Calu3 (cell line): ENCODE measurements at regions not wholly inside any gene's neighbourhood (a gene's known extent, or its start where the extent isn't known, plus 50 kb on each side); places are given as distances from the start of the nearest gene placed in this dataset.

ENCODE experiments used
- BruUV-seq: library from RNA; stranded (reverse); fragments of 400-500 nt; replicated peaks from 2 replicates; lab custom pipeline; 2021; lab: Mats Ljungman, UMichigan
- CTCF ChIA-PET: fragments of 300-600 bp; sonication (Branson Sonifier 250); formaldehyde crosslinking; loops from one replicate; lab custom pipeline; 2022; ENCODE audit warnings: antibody characterized with exemption; lab: Charles Lee
- DNase-seq: peaks from one replicate; pipeline ENCODE4 v3.0.0; 2022
- H3K27ac Mint-ChIP-seq: one replicate; pipeline ENCODE4 v1.8.0; 2022; ENCODE audit warnings: mixed read lengths; ENCODE audit not compliant: unreplicated experiment
- H3K27me3 Mint-ChIP-seq: one replicate; pipeline ENCODE4 v1.8.0; 2022; ENCODE audit warnings: mixed read lengths; ENCODE audit not compliant: unreplicated experiment
- H3K36me3 Mint-ChIP-seq: one replicate; pipeline ENCODE4 v1.8.0; 2022; ENCODE audit warnings: mild to moderate bottlenecking, moderate library complexity, mixed read lengths; ENCODE audit not compliant: insufficient read depth, unreplicated experiment
- H3K4me1 Mint-ChIP-seq: one replicate; pipeline ENCODE4 v1.8.0; 2022; ENCODE audit warnings: mild to moderate bottlenecking, low read depth, mixed read lengths; ENCODE audit not compliant: unreplicated experiment
- H3K4me3 Mint-ChIP-seq: one replicate; pipeline ENCODE4 v1.8.0; 2022; ENCODE audit warnings: mild to moderate bottlenecking, low read depth, moderate library complexity, mixed read lengths; ENCODE audit not compliant: unreplicated experiment
- H3K9me3 Mint-ChIP-seq: one replicate; pipeline ENCODE4 v1.8.0; 2022; ENCODE audit warnings: low read depth, mixed read lengths; ENCODE audit not compliant: unreplicated experiment
- CTCF ChIP-seq: fragments of 200-600 bp; IDR thresholded peaks from one replicate; pipeline ENCODE4 v1.8.0; 2022; ENCODE audit warnings: antibody characterized with exemption; ENCODE audit not compliant: unreplicated experiment
- intact Hi-C: fragments of 100-400 bp; cut with micrococcal nuclease; formaldehyde crosslinking; loops from one replicate; pipeline ENCODE4 v1.10.0; 2022; ENCODE audit not compliant: unreplicated experiment

DNA sequence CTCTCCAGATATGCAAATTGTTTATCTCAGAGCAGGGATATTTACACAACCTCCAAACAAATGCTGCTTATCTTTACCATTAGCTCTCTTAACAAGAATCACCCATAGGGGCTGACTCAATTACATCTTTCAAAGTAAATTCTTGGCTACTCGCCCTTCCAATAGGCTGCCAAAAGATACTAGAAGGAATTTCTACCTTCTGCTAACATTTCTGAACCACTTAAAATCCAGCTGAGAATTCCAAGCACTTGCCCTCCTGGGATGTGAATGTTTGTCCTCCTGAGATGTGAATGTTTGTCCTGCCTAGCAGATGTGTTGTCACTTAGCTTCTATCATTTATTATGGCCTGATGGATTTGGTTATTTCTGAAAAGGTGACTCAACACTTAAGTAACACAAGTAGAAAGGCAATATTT, 388.0 kb downstream of the GJA1 start:
- no peak for DNase-seq
- intact Hi-C loops, result no loop called here
- H3K27me3 Mint-ChIP-seq, result no peaks in the 10 kb centered on the region
- no peak overlapping the region for H3K4me3 Mint-ChIP-seq
- H3K4me1 Mint-ChIP-seq, result peaks cover 8% of the 10 kb centered on the region
- BruUV-seq, result no TSS peak
- peaks cover 10% of the 10 kb centered on the region for H3K9me3 Mint-ChIP-seq
- no peak overlapping the region for H3K27ac Mint-ChIP-seq
- TF ChIP-seq CTCF, result no peak
- peaks cover 5% of the 10 kb centered on the region for H3K36me3 Mint-ChIP-seq
- CTCF ChIA-PET, result no interaction called here

DNA sequence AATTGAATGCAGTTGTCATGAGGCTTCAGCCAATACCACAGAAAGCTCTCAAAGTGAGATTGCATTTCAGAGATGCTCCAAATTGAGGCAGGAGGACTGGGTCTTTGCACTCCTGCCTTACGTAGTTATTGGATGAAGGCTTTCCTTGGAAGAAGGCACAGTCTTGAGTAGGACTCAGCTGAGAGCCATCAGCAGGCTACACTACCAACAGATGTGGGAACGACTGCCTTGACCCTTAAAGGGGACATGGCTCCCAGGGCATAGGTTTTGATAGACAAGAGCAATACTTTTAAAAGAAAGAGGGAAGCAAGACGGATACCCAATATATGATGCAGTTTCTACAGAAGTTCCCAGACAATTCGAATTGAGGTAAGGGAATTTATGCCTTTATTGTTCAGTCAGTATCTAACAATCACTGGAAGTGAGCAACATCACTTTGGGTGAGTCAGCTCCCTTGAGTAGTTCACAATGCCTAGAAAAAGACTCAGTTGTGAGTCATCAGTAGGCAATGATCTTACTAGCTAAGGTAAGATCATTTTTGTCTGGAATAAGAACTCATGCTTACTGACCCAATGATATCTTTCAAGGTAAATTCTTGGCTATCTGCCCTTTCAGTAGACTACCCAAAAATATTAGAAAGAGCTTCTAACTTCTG, 390.8 kb downstream of the GJA1 start:
- no peak overlapping the region for H3K4me3 Mint-ChIP-seq
- CTCF ChIA-PET, result no interaction called here
- no peak for TF ChIP-seq CTCF
- H3K27ac Mint-ChIP-seq, result no peak overlapping the region
- no peaks in the 10 kb centered on the region for H3K27me3 Mint-ChIP-seq
- H3K36me3 Mint-ChIP-seq, result peaks cover 5% of the 10 kb centered on the region
- BruUV-seq, result no TSS peak
- peaks cover 8% of the 10 kb centered on the region for H3K4me1 Mint-ChIP-seq
- intact Hi-C loops, result no loop called here
- H3K9me3 Mint-ChIP-seq, result peaks cover 4% of the 10 kb centered on the region
- no peak for DNase-seq

GRCh38 chr6:121828146-121828886, 392.9 kb downstream of the GJA1 start:
- intact Hi-C loops, result no loop called here
- TF ChIP-seq CTCF, result no peak
- Mint-ChIP-seq H3K4me3 (no peak overlapping the region), H3K36me3 (no peaks in the 10 kb centered on the region), H3K27me3 (no peaks in the 10 kb centered on the region), H3K9me3 (no peaks in the 10 kb centered on the region), H3K27ac (no peak overlapping the region), H3K4me1 (peaks cover 8% of the 10 kb centered on the region)
- CTCF ChIA-PET, result interaction anchor here (0.8 to 0.9 kb wide), 2 partner anchors 11 to 213 kb away, joined by 3 read pairs; no protein-coding TSS in a partner anchor
- no peak for DNase-seq
- no TSS peak for BruUV-seq

- DNase-seq, result no peak
- BruUV-seq, result no TSS peak
- intact Hi-C loops, result no loop called here
Measured at GRCh38 chr6:121830736-121831135, 395.3 kb downstream of the GJA1 start.

More at GRCh38 chr6:121830736-121831135, 395.3 kb downstream of the GJA1 start:
- peaks cover 5% of the 10 kb centered on the region for H3K9me3 Mint-ChIP-seq
- no peaks in the 10 kb centered on the region for H3K36me3 Mint-ChIP-seq
- peaks cover 8% of the 10 kb centered on the region for H3K4me1 Mint-ChIP-seq
- H3K27ac Mint-ChIP-seq, result no peak overlapping the region
- no peak for TF ChIP-seq CTCF
- no peaks in the 10 kb centered on the region for H3K27me3 Mint-ChIP-seq
- H3K4me3 Mint-ChIP-seq, result no peak overlapping the region
- CTCF ChIA-PET, result no interaction called here
